Transverse colon (tissue), 4 donors: ENCODE measurements at regions not wholly inside any gene's neighbourhood (a gene's known extent, or its start where the extent isn't known, plus 50 kb on each side); places are given as distances from the start of the nearest gene placed in this dataset.
"Not testable (repeated sequence)": the region's sequence is repeated elsewhere in the genome, so short reads cannot be mapped to it uniquely, and the experiment has no call there.

ENCODE experiments used
- DNase-seq: peaks from one replicate; pipeline ENCODE4 v3.0.0-alpha.2; 2019
- H3K27ac ChIP-seq, 4 donors: fragments of 200-600 bp; sonication (generic); 2 replicates each; pipeline ENCODE4 v1.5.1; 2016 to 2018; ENCODE audit warnings: inconsistent platforms in 4 of 4
- H3K27me3 ChIP-seq: fragments of 200-600 bp; sonication (generic); 2 replicates; pipeline ENCODE4 v1.5.1; 2017; ENCODE audit warnings: inconsistent platforms
- H3K36me3 ChIP-seq, 4 donors: fragments of 200-600 bp; sonication (generic); 2 replicates each; pipeline ENCODE4 v1.5.1; 2017 to 2019; ENCODE audit warnings: inconsistent platforms in 4 of 4
- H3K4me1 ChIP-seq, 4 donors: fragments of 200-600 bp; sonication (generic); 2 replicates each; pipeline ENCODE4 v1.5.1; 2017 to 2020; ENCODE audit warnings: inconsistent platforms in 4 of 4
- H3K4me3 ChIP-seq, 4 donors: fragments of 200-600 bp; sonication (generic); 1 replicate in 1 of 4; 2 replicates in 3 of 4; pipeline versions ENCODE4 v1.5.1 to v1.6.1; 2017 to 2019; ENCODE audit warnings: inconsistent platforms in 4 of 4
- H3K9me3 ChIP-seq, 2 donors: fragments of 200-600 bp; sonication (generic); 2 replicates each; pipeline ENCODE4 v1.5.1; 2017 to 2019; ENCODE audit warnings: inconsistent platforms in 2 of 2
- CTCF ChIP-seq, 5 experiments: fragments of 200-600 bp in 3 of 5; fragments of 450-650 bp in 2 of 5; sonication (generic) in 3 of 5; IDR thresholded peaks; 1 replicate in 2 of 5; 2 replicates in 3 of 5; pipeline ENCODE4 v1.5.1; 2016 to 2017; ENCODE audit warnings: antibody characterized with exemption in 5 of 5, inconsistent platforms in 3 of 5, mild to moderate bottlenecking in 2 of 5, moderate library complexity in 1 of 5
- EP300 ChIP-seq: sonication (generic); formaldehyde crosslinking; IDR thresholded peaks from one replicate; pipeline ENCODE4 v1.6.1; 2017; ENCODE audit warnings: antibody characterized with exemption, low read depth
- POLR2A ChIP-seq: fragments of 450-650 bp; IDR thresholded peaks from one replicate; pipeline ENCODE4 v1.6.1; 2016; ENCODE audit warnings: antibody characterized with exemption, mild to moderate bottlenecking, moderate library complexity
- POLR2AphosphoS5 ChIP-seq, 3 donors: sonication (generic); formaldehyde crosslinking; IDR thresholded peaks; one replicate each; pipeline ENCODE4 v1.6.1; 2016; ENCODE audit warnings: antibody characterized with exemption in 3 of 3
- WGBS, 2 donors: methylation state at CpG; one replicate each; pipeline ENCODE4 v1.1.5; 2018; ENCODE audit warnings: low coverage in 1 of 2; 5-methylcytosine and 5-hydroxymethylcytosine counted together
- in situ Hi-C, 4 donors: fragments of 200-750 bp; cut with MboI; loops; one replicate each; pipeline versions ENCODE4 v1.15.0 to v1.15.1; 2017; ENCODE audit warnings: low sequenced_read_pairs in 3 of 4, low pct_ligation_motif_present in 1 of 4, low pct_unique_long_range_greater_than_20kb in 1 of 4
- intact Hi-C: fragments of 100-400 bp; cut with DNase I; formaldehyde crosslinking; loops from one replicate; pipeline ENCODE4 v1.15.1; 2023; ENCODE audit warnings: low total_unique reads

- in situ Hi-C loops (no loop called here), intact Hi-C loops (no loop called here)
- H3K27ac ChIP-seq: no peak overlapping the region
- no peak for DNase-seq
- WGBS, 2 donors: 65 to 83% methylated on average over 4 to 7 of the region's 7 CpGs
- no peaks in the 10 kb centered on the region for H3K4me1 ChIP-seq
- no peaks in the 10 kb centered on the region for H3K27me3 ChIP-seq
- TF ChIP-seq POLR2A: no peak
- no peak for TF ChIP-seq EP300
- no peak for TF ChIP-seq POLR2AphosphoS5 (IDR thresholded peaks at IDR 0.05)
- TF ChIP-seq CTCF (IDR thresholded peaks at IDR 0.05): no peak
- no peaks in the 10 kb centered on the region for H3K36me3 ChIP-seq
- no peaks in the 10 kb centered on the region for H3K9me3 ChIP-seq
- H3K4me3 ChIP-seq: no peak overlapping the region
Observed at GRCh38 chr2:128516938-128517337, 198.3 kb upstream of the HS6ST1 start.

- DNase-seq, H3K4me1 ChIP-seq, H3K4me3 ChIP-seq, intact Hi-C loops, in situ Hi-C loops, H3K36me3 ChIP-seq, H3K27me3 ChIP-seq, H3K9me3 ChIP-seq, H3K27ac ChIP-seq: not testable (repeated sequence)
- 90 to 100% methylated on average over 4 to 16 of the region's 16 CpGs for WGBS, 2 donors
Observed at GRCh38 chr2:128519028-128519427, 200.4 kb upstream of the HS6ST1 start.

GRCh38 chr2:128519517-128520215 lies 201.0 kb upstream of the HS6ST1 start:
- intact Hi-C loops (no loop called here), in situ Hi-C loops (no loop called here)
- 88% methylated on average over 6 of the region's 6 CpGs; no CpG with 5 or more reads in 1 of the 2 donors for WGBS, 2 donors
- Histone ChIP-seq H3K4me3 (no peak overlapping the region), H3K27ac (no peak overlapping the region), H3K36me3 (no peaks in the 10 kb centered on the region), H3K9me3 (no peaks in the 10 kb centered on the region), H3K4me1 (no peaks in the 10 kb centered on the region), H3K27me3 (no peaks in the 10 kb centered on the region)
- TF ChIP-seq EP300: no peak
- no peak for DNase-seq

GRCh38 chr2:128520340-128520739 lies 201.7 kb upstream of the HS6ST1 start:
- Histone ChIP-seq H3K9me3 (no peaks in the 10 kb centered on the region), H3K4me3 (no peak overlapping the region), H3K27me3 (no peaks in the 10 kb centered on the region), H3K4me1 (no peaks in the 10 kb centered on the region), H3K27ac (no peak overlapping the region), H3K36me3 (no peaks in the 10 kb centered on the region)
- in situ Hi-C loops (no loop called here), intact Hi-C loops (no loop called here)
- TF ChIP-seq POLR2AphosphoS5 (IDR thresholded peaks at IDR 0.05) (no peak), EP300 (no peak), CTCF (IDR thresholded peaks at IDR 0.05) (no peak), POLR2A (no peak)
- DNase-seq: no peak
- WGBS, 2 donors: 78 to 100% methylated on average over 1 to 4 of the region's 4 CpGs

GRCh38 chr2:128520791-128521190 lies 202.1 kb upstream of the HS6ST1 start:
- no peak overlapping the region for H3K27ac ChIP-seq
- no peak for TF ChIP-seq POLR2A
- TF ChIP-seq POLR2AphosphoS5 (IDR thresholded peaks at IDR 0.05): no peak
- TF ChIP-seq CTCF (IDR thresholded peaks at IDR 0.05): no peak
- TF ChIP-seq EP300: no peak
- DNase-seq: no peak
- intact Hi-C loops: no loop called here
- no peaks in the 10 kb centered on the region for H3K4me1 ChIP-seq
- in situ Hi-C loops: no loop called here
- H3K4me3 ChIP-seq: no peak overlapping the region
- 64% methylated on average over 9 of the region's 9 CpGs; no CpG with 5 or more reads in 1 of the 2 donors for WGBS, 2 donors
- H3K9me3 ChIP-seq: no peaks in the 10 kb centered on the region
- H3K27me3 ChIP-seq: no peaks in the 10 kb centered on the region
- no peaks in the 10 kb centered on the region for H3K36me3 ChIP-seq
